ENCODE measurements at regions not wholly inside any gene's neighbourhood (a gene's known extent, or its start where the extent isn't known, plus 50 kb on each side); places are given as distances from the start of the nearest gene placed in this dataset.

DNA sequence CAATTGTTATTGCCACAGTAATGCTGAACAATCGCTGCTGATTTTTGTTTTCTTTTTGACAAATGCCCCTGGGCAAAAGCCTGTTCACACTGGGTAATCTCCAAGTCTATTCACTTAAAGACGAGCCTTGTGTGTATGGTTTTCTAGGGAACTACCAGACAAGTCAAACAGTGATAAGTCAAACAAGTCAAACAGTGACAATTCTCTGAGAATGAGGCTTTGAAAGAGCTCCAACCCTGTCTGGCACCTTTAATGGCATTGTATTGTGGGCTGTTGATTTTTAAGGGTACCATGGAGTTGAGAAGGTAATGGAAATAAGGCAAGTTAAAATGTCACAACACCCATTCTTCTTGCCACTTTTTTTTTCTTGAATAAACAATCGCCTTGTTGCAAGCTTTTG lies 59.4 kb upstream of the TMC3 start:
- H3K4me3 ChIP-seq (ENCODE audit: low read depth, low read length), result no peak overlapping the region
- DNase-seq (ENCODE audit: low read depth), result no peak
- TF ChIP-seq, protein P1, sequence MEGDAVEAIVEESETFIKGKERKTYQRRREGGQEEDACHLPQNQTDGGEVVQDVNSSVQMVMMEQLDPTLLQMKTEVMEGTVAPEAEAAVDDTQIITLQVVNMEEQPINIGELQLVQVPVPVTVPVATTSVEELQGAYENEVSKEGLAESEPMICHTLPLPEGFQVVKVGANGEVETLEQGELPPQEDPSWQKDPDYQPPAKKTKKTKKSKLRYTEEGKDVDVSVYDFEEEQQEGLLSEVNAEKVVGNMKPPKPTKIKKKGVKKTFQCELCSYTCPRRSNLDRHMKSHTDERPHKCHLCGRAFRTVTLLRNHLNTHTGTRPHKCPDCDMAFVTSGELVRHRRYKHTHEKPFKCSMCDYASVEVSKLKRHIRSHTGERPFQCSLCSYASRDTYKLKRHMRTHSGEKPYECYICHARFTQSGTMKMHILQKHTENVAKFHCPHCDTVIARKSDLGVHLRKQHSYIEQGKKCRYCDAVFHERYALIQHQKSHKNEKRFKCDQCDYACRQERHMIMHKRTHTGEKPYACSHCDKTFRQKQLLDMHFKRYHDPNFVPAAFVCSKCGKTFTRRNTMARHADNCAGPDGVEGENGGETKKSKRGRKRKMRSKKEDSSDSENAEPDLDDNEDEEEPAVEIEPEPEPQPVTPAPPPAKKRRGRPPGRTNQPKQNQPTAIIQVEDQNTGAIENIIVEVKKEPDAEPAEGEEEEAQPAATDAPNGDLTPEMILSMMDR (conservative IDR thresholded peaks at IDR 0.05; ENCODE audit: low read depth, low read length), result no peak

DNA sequence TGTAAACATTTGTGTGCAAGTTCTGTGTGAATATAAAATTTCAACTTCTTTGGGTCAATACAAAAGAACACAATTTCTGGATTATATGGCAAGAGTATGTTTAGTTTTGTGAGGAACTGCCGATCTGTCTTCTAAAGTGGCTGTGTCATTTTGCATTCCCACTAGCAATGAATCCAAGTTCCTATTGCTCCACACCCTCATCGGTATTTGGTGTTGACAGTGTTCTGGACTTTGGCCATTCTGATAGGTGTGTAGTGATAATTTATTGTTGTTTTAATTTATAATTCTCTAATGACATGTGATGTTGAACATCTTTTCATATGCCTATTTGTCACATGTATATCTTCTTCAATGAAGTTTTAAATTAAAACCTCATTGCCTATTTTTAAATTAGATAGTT lies 58.2 kb upstream of the TMC3 start:
- no peak overlapping the region for H3K4me3 ChIP-seq (ENCODE audit: low read depth, low read length)
- TF ChIP-seq, protein P1 (conservative IDR thresholded peaks at IDR 0.05; ENCODE audit: low read depth, low read length), result no peak
- DNase-seq (ENCODE audit: low read depth), result no peak

DNA sequence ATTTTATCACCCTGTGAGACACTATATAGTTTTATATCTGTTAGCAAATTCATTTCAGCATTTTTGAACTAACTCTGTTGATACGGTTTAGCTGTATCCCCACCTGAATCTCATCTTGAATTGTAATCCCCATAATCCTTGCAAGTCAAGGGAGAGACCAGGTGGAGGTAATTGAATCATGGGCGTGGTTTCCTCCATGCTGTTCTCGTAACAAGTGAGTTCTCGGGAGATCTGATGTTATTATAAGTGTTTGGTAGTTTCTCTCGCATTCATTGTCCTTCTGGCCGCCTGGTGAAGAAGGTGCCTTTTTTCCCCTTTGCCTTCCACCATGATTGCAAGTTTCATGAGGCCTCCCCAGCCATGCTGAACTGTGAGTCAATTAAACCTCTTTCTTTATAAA lies 53.2 kb upstream of the TMC3 start:
- no peak for DNase-seq (ENCODE audit: low read depth)
- no peak overlapping the region for H3K4me3 ChIP-seq (ENCODE audit: low read depth, low read length)
- TF ChIP-seq, protein P1 (conservative IDR thresholded peaks at IDR 0.05; ENCODE audit: low read depth, low read length), result no peak

DNA sequence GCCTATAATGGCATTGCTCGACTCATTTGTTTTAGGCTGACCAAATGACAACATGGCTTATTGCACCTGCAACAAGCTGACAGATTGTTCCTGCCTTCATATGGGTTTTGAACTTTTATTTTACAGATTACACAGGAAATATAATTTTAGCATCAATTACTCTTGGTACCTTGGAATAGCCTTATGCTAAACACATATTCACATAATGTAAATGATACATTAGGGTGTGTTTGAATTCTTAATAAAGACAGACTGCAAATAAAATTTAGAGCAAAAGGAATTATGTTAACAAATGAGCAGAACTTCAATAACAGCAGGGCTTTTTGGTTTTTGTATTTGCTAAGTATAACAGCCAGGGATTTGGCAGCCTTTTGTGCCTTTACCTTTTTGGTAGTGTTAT lies 51.9 kb upstream of the TMC3 start:
- no peak for DNase-seq (ENCODE audit: low read depth)
- TF ChIP-seq, protein P1 (conservative IDR thresholded peaks at IDR 0.05; ENCODE audit: low read depth, low read length), result no peak

More for the DNA sequence above, 51.9 kb upstream of the TMC3 start:
- H3K4me3 ChIP-seq (ENCODE audit: low read depth, low read length), result no peak overlapping the region
